Activated CD4-positive, alpha-beta T cell treated with anti-CD3 and anti-CD28 coated beads for 4 hours (primary cell): ENCODE measurements at regions not wholly inside any gene's neighbourhood (a gene's known extent, or its start where the extent isn't known, plus 50 kb on each side); places are given as distances from the start of the nearest gene placed in this dataset.

Experiments
- DNase-seq, 2 donors: peaks; one replicate each; pipeline ENCODE4 v3.0.0-alpha.2; 2020

DNA sequence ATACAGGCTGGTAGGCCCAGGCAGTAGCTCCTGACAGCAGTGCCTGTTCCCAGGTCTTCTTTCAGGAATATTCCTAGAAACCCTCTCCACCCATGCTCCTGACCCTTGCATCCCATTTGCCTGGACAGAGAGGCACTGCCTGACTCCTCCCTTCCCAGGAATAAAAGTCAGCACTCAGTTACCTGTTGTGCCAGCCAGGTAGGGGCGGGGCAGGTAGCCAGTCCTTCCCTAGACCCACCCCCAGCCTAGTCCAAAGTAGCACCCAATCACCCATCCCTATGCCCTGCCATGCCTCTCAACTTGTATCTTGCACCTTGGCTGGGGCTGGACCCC is 129.9 kb downstream of the MRPL14 start:
- no peak for DNase-seq

DNA sequence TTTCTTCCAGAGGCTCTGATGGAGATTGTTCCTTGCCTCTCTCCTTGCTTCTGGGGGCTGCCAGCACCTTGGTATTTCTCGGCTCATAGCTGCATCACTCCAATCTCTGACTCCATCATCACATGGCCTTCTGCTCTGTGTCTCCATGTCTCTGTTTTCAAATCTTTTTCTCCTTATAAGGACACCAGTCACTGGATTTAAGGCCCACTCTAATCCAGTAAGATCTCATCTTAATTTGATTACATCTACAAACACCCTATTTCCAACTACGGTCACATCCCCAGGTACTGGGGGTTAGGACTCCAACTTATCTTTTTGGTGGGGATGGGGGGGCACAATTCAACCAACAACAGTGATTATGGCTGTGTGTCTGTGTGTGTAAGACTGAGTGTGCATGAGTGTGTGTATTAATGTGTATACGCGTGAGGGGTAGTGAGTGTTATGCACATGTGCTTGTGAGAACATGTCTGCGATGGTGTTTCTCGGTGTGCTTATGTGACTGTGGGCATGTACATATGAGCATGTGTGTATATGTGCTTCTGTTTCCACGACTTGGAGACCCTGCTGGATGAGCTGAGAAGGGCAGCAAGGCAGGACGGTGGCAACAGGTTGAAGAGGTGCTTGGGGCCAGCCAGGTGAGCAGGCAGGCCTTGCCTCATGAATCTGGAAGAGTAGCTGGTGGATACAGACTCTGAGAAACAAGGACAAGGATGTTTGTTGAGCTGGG is 130.5 kb downstream of the MRPL14 start:
- DNase-seq = no peak

DNA sequence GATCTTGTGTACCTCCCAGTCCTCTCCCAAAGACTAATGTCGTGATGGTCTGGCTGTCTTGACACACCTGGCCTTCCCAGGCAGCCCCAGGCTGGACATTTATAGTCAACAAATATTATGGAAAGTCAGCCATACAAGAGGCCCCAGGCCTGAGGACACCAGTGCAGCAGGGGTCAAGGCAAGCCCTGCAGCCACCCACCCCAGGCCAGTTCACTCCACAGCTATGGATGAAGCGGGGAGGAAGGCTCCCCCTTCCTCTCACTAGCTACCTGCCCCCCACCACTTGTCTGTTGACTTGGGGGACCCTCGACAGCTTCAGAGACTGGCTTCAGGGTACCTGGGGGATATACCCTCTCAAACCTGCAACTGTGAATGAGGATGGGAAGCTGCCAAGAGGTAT is 132.1 kb downstream of the MRPL14 start:
- no peak for DNase-seq

DNA sequence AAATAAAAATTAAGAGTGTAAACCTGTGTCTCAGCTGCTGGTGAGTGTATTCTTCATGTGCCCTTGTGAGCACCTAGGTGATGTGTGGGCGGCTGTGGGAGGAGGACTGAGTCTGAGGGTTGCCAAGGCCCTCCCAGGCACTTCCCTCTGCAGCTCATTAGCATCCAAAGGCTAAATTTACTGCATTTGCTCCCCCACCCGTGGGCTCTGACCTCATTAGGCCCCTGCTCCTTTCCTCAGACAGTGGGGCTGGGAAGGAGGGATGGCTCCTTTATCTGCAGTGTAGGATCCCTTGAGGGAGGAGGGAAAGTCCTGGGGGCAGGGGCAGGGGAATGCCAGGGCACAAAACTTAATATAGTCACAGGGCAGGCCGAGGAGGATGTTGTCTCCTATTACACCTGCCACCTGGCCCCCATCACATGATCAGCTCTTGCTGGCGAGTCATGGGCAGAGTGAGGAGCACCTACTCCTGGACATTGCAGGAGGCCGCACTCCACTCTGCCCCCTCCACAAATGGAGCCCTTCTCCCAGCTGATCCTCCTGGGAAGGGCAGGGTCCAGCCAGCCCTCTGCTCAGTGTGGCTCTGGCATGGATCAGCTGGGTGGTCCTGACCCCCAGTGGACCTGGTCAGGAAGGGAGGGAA is 133.2 kb downstream of the MRPL14 start:
- DNase-seq = peak; percentile 24 to 43

DNA sequence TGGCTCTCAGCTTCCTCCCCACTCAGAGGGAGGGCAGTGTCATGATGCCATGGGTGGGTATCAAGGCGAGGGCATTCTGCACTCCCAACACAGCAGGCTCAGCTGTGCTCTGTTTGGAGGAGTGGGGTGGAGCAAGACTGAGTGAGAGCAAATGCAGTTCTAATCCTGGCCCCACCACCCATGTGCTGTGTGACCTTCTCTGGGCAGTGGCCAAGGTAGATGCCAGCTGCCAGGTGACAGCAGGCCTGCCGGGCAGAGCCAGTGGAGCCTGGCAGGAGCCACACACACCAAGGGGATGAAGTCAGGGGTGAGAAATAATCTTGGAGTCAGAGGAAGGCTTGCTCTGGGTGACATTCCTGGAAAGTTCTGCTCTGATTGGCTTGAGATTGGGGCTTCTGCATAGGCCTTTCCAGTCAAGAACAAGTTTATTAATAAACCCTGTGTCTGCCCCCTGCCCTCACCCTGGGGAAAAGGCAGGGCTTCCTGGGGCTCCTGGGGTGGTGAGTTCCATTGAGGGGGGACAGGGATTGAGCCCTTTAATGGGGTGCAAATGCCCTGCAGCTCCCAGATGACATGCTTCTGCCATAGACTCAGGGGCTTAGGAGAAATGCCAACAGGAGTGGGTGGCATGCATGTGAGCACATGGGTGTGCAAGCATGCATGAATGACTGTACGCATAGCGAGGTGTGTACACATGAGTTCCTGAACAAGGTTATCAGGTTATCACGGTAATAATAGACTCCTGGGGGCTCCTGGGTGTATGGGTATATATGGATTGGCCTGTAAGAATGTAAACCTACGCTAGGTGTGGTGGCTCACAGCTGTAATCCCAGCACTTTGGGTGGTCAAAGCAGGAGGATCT is 134.2 kb downstream of the MRPL14 start:
- DNase-seq = no peak

DNA sequence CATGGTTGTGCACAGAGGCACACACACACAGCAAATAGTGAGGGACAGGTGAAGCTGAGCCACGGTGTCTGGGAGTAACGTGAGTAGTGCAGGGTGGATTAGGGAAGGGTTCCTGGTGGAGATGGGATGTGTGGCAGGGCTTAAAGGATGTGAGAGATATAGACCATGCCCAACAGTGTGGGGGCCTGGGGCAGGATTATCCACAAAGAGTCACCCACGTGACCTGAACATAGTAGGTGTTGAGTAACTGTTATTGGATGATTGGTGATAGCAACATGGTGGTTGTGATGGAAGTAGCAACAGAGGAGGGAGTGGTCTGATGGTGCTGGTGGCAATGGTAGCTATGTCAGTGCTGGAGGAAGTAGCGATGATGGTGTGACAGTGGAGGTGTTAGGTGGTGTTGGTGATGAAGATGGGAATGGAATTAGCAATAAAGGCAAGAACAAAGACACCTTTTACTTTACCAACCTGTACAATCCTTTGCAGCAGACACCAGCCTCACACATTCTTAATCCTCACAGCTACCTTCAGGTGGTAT is 135.1 kb downstream of the MRPL14 start:
- DNase-seq = no peak

DNA sequence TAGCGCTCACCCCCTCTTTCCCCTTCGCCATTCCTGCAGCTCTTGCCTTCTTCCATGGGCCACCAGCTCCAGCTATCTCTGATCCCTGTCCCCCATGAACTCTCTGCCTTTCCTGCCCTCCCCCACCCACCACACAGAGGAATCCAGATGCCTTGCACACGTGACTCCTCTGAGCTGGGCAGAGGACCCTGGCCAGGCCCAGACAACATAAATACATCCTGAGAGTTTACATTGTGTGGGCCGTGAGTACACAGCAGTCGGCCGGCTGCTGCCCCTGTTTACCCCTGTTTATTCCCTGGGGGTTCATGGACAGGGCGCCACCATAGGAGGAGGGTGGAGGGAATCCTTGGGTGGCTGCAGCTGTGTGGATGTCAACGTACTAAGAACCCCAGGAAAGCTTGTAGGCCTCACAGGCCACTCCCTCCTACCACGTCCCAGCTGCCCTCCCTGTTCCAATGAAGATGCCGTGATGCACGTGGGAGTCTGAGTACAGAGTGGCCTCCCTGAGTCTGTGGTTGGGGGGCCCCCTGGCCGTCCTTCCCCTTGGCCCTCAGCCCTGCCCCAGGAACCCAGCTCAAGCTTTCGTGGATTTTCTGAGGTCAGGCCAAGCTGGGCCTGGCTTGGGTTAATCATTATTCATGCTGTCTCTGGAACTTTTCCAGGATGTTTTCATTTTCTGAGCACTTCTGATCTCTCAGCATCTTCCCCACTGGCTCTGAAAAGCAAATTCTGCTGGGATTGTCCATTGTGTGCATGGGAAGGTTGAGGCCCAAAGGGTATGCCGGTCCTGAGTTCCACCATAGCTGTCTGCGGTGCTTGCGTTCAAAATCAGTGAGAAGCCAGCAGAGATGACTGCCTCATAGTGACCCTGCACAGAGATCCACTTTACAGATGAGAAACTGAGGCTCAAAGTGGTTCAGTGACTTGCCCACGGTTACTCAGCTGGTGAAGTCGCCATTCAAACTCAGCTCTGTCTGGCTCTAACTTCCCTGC is 136.3 kb downstream of the MRPL14 start:
- DNase-seq = no peak

DNA sequence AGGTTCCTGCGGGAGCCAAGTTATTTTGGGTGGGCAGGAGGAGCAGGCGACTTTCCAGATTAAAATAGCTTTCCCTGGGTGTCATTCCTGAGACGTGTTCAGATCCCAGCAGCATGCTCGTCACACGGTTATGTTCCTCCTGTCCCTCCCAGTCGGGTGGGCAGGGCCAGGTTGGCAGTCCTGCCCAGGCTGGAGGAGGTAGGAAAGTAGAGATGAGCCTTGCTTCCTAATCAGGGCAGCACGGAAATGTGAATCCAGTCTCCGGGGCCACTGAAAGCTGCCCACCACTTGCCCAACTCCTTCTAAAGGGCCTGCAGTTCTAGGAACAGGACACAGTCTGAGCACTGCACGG is 137.0 kb downstream of the MRPL14 start:
- no peak for DNase-seq

DNA sequence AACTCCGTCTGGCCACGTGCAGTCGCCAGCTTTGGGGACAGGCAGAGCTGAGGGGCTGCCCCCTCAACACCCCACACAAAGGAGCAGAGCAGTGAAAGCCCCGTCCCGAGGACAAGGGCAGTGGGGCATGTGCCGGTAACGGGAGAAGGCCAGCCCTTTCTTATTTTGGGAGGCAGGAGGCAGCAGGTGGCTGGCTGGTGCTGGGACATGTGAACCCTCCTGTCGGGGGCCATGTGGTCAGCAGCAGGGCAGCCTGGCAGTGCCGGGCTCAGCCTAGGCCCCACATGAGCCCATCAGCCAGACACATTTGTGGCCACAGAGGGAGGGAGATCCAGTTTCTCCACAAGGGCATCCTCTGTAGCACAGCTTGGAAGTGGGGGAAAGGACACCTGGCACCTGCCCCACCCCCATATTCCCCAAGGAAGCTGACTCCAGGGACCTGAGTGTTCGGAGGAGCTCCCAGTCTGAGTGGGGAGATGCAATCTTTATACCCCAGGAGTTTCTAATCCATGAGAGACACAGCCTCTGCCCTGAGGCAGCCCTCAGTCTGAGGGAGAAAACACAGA is 137.6 kb downstream of the MRPL14 start:
- no peak for DNase-seq

DNA sequence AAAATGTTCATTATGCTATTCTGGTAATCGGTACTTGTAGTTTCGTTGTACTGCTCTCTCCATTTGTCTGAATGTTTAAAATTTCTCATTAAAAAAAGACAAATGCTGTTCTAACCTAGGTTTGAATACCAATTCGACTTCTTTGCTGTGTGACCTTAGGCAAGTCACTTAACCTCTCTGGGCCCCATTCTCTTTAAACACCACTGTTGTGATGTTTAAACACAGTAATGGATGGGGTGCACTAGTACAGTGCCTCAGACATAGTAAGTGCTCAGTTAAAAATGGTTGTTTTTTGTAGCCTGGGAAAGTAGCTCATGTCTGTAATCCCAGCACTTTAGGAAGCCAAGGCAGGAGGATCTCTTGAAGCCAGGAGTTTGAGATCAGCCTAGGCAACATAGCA is 138.5 kb downstream of the MRPL14 start:
- DNase-seq = no peak

DNA sequence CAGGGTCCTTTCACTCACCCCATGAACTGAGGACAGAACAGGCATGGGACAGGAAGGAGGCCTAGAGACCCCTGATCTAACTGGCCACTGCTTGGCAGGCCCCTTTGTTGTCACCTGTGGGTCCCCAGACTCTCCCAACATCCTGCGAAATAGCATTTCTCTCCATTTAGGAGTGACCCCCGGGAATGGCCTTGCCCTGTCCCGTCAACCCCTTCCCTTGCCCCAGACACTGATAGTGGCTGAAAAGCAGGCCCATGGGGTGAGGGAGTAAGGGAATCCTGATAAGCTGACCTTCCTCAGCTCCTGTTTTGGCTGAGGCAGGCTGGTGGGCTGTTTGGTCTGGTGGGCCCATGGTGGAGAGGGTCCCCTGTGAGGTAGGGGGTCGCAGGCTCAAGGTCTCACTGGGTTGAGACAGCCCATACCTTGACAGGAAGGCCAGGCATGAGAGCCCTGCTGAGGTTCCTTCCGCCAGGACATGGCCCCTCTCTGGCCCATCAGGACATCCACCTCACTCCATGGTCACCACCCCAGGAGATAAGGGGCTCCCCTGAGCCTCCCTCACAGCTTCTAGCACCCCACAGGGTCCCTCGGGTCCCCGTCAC is 139.3 kb downstream of the MRPL14 start:
- no peak for DNase-seq

DNA sequence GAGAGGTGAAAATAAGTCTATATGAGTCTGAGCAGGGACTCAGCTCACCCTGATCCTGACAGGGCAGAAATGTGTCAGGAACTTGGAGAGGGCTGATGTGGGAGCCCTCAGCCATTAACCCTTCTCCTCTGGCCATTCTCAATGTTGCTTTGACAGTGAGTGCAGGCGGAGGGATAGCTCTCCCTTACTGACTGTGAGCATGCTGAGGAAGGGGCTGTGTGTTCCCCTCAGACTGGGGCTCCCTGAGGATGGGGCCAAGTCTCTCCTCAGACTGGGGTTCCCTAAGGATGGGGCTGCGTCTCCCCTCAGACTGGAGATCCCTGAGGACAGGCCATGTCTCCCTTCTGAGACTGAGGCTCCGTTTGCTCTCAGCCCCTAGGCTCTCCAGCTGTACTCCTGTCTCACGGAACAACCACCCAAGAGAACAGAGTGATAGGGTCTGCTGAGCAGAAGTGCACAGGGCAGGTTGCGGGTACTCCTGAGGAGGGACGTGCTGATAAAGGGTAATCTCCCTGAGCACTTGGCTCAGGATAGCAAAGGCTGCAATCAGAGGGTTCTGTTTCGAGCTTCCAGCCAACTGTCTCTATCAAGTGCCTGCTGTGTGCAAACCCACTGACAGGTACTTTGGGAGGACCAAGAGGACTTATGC is 141.0 kb downstream of the MRPL14 start:
- no peak for DNase-seq

DNA sequence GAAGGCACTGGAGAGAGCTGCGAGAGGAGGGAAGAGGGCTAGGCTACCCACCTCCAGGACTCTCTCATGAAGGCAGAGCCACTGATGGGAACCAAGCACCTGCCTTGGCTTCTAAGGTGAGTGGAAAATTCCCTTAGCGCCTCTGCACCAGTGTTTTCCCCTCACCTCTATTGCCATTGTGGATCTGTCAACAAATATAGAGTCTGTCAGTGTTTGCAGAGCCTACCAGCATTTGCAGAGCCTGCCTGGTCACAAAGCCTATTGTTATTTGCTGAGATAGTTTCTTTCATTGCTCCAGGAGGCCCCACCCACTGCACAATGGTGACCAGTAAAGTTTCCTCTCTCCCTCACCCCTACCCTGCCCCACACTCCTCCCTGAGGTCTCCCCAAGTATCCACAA is 141.9 kb downstream of the MRPL14 start:
- DNase-seq = no peak

DNA sequence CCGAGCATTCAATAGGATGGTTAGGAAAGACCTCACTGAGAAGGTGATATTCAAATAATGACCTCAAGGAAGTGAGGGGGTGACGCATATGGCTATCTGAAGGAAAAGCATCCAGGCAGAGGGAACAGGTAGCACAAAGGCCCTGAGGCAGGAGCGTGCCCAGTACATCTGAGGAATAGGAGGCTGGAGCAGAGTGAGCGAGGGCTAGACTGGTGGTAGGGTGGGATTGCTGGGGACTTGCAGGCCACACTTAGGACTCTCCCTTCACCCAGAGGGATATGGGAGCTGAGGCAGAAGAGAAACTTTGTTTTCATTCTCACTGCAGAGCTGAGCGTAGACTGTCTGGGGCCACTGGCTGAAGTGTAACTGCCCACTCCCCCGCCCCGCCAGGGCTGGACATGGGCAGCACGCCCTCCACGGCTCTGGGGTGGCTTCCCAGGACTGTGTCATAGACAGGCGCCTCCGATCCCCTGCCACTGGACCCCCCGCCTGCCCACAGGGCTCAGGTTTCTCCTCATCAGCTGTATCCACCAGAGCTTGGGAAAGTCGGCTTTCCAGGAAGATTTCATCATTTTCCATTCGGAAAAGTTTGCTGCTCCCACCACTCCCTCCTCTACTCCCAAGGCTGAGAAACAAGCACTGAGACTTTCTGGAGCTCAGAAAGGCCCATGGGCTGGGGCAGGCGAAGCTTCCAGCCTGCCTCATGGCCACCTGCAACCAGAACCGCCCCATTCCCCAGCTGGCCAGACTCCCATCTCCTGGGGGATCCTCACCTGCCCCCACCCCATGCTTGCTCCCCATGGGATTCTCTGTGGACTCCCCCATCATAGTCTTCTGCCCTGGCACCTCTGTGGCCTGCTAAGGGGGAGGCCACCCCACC is 142.6 kb downstream of the MRPL14 start:
- DNase-seq = no peak

DNA sequence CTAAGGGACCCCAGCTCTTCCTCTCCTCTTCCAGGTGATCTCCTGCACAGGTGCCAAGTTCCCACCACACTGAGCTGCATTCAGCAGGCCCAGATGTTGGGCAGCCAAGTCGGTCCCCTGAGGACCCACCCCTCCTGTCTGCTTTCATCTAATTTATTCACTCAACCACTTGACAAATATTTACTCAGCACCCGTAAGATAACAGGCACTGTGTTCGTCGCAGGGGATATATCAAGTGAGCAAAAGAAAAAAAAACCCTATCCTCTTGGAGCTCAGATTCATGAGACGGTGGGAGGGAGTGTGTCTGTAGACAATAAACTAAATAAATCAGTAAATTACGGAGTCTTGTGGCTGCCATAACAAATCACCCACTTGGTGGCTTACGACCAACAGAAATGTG is 143.6 kb downstream of the MRPL14 start:
- no peak for DNase-seq

DNA sequence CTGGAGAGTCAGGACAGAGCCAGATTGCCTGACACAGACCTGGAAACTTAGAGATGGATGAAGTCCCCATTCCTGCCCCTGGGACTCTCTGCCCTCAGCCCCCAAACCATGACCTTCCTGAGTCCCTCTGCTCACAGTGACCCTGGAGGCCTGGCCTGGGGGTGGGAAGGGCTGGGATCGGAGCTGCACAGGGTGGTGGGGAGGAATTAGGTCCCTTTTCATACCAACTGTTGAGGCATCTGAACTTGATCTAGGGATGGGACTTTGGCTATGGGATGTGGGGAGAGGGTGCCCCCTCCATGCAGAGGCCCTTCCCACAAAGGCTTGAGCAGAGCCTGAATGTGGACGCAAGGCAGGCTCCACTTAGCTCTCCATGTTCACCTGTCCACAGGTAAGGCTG is 144.1 kb downstream of the MRPL14 start:
- no peak for DNase-seq

DNA sequence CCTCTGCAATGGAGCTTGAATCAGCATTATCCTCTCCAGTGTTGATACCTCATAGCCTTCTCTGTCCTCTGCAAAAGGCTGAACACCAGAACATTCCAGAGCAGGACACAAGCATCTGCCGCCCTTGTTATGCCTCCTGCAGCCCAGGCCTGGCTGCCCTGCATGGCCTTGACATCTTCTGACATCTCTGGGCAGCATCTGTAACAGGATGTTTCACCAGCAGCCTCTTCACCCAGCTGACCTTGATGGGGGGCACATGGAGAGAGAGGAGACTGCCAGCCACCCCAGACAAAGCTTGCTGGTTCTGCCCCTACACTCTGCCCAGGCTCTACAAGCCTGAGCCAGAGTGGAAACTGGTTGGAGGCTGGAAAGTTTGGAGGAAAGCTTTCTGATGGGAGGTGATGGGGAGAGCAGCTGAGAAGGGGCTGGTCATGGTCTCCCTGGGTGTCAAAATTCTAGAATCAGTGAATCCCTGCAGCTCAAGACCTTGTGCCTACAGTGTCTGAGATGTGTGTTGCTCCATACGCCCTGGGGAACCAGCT is 145.1 kb downstream of the MRPL14 start:
- DNase-seq = no peak

DNA sequence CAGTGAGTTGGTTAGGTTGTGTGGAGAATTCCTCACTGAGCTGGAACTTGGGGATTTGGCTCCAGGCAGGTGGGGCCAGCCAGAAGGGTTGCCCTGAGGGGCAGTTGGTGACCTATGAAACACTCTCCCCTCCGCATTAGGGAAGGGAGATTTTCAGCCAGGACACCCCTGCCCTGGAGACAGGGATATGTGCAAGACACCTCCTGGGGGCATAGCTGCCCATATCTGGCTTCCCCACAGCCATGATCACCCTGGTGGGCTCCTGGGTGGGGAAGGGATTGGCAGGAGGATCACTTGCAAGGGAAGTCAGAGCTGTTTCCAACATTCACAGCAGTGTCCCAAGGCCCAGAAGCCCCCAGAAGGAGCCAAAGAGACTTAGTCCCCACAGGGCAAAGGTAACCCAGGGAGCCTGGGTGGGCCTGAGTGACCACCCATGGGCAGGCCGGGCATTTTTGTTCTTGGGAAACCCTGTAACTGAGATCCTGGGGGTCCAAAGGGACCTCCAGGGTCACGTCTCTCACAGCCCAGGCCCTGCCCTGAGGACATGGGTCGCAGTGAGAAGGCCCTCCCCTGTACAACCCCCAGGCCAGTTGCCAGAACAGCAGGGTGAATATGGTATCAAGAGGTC is 145.8 kb downstream of the MRPL14 start:
- no peak for DNase-seq

DNA sequence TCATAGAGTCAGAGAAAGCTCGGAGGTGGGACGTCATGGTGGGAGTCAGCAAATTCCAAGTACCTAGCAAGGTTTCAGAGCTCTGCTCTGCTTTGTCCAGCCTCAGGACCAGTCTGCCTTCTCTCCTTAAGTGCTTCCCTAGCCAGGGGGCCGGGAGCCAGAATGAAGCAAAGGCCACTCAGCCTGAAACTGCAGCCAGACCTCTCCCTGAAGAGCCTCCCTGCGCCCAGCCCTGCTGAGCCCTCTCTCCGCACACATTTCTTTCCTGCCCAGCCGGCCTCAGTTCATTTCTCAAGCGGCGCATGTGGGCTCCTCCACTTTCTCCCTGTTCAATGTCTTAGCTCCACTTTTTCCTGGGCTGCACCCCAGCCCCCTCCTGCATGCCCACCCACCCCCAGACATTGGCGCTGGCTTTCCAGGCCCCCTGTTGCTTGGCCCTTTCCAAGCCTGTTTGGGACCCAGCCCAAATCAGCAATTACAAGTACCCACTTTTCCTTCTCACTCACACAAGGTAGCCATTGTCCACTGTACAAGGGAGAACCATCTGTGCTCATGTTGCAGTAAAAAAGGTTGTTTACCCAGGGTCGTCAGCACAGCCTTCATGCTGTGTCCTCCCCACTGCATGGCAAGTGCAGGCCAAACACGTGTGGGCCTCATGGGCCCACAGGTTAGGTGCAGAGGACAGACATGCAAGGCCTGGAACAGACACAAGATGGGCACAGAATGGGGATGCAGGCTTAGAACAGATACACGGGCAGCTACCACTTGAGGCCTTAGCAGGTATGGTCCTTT is 147.1 kb downstream of the MRPL14 start:
- no peak for DNase-seq
